Urinary bladder (tissue), 3 donors: ENCODE measurements at regions not wholly inside any gene's neighbourhood (a gene's known extent, or its start where the extent isn't known, plus 50 kb on each side); places are given as distances from the start of the nearest gene placed in this dataset.

ENCODE experiments used
- DNase-seq: peaks from one replicate; pipeline ENCODE4 v3.0.0-alpha.2; 2015; ENCODE audit errors: extremely low spot score
- H3K27ac ChIP-seq: one replicate; pipeline ENCODE4 v1.5.1; 2013; ENCODE audit warnings: low read depth, mild to moderate bottlenecking, moderate library complexity
- H3K36me3 ChIP-seq: one replicate; pipeline ENCODE4 v1.6.1; 2013; ENCODE audit warnings: mild to moderate bottlenecking, moderate library complexity; ENCODE audit not compliant: insufficient read depth
- H3K4me1 ChIP-seq: one replicate; pipeline ENCODE4 v1.6.1; 2013; ENCODE audit warnings: mild to moderate bottlenecking, moderate library complexity; ENCODE audit not compliant: insufficient read depth
- H3K4me3 ChIP-seq: one replicate; pipeline ENCODE4 v1.5.1; 2013; ENCODE audit warnings: low read depth, low read length
- WGBS: extraction: QIAGEN DNeasy Blood & Tissue Kit; methylation state at CpG from one replicate; pipeline ENCODE4 v1.1.7; 2013; 5-methylcytosine and 5-hydroxymethylcytosine counted together
- donor health status: healthy with polysubstance abuse.
- donor health status: healthy.

GRCh38 chr20:10961651-10962288 lies 288.0 kb upstream of the JAG1 start:
- Histone ChIP-seq H3K36me3 (no peaks in the 10 kb centered on the region), H3K4me3 (no peak overlapping the region)
- WGBS = 77% methylated on average over 1 of the region's 1 CpG

GRCh38 chr20:10962937-10963336 lies 289.1 kb upstream of the JAG1 start:
- WGBS = 82% methylated on average over 3 of the region's 3 CpGs
- Histone ChIP-seq H3K36me3 (no peaks in the 10 kb centered on the region), H3K4me1 (no peaks in the 10 kb centered on the region), H3K4me3 (no peak overlapping the region), H3K27ac (no peak overlapping the region)
- no peak for DNase-seq

More at GRCh38 chr20:10961651-10962288, 288.0 kb upstream of the JAG1 start:
- no peaks in the 10 kb centered on the region for H3K4me1 ChIP-seq
- DNase-seq = no peak
- H3K27ac ChIP-seq = peak overlapping the region; percentile 5

GRCh38 chr20:10963717-10964266 lies 290.0 kb upstream of the JAG1 start:
- Histone ChIP-seq H3K4me1 (no peaks in the 10 kb centered on the region), H3K36me3 (no peaks in the 10 kb centered on the region), H3K27ac (no peak overlapping the region), H3K4me3 (no peak overlapping the region)
- 70% methylated on average over 2 of the region's 2 CpGs for WGBS
- no peak for DNase-seq

GRCh38 chr20:10965936-10966470 lies 292.2 kb upstream of the JAG1 start:
- WGBS = 74% methylated on average over 4 of the region's 4 CpGs
- H3K36me3 ChIP-seq = no peaks in the 10 kb centered on the region
- no peak overlapping the region for H3K27ac ChIP-seq
- no peaks in the 10 kb centered on the region for H3K4me1 ChIP-seq
- H3K4me3 ChIP-seq = no peak overlapping the region
- no peak for DNase-seq

GRCh38 chr20:10970109-10970508 lies 296.3 kb upstream of the JAG1 start:
- H3K27ac ChIP-seq = no peak overlapping the region
- no peaks in the 10 kb centered on the region for H3K36me3 ChIP-seq
- H3K4me1 ChIP-seq = no peaks in the 10 kb centered on the region
- no peak overlapping the region for H3K4me3 ChIP-seq
- WGBS = 92% methylated on average over 1 of the region's 1 CpG
- no peak for DNase-seq

- no peaks in the 10 kb centered on the region for H3K4me1 ChIP-seq
- no peak for DNase-seq
- no peaks in the 10 kb centered on the region for H3K36me3 ChIP-seq
- WGBS = 96% methylated on average over 1 of the region's 1 CpG
- H3K4me3 ChIP-seq = no peak overlapping the region
- no peak overlapping the region for H3K27ac ChIP-seq
These were observed 297.3 kb upstream of the JAG1 start for GRCh38 chr20:10971096-10971495.

GRCh38 chr20:10972219-10972860 lies 298.5 kb upstream of the JAG1 start:
- no peak for DNase-seq
- H3K4me1 ChIP-seq = no peaks in the 10 kb centered on the region
- H3K4me3 ChIP-seq = no peak overlapping the region
- no peaks in the 10 kb centered on the region for H3K36me3 ChIP-seq
- no peak overlapping the region for H3K27ac ChIP-seq
- 79% methylated on average over 4 of the region's 4 CpGs for WGBS

- 91% methylated on average over 6 of the region's 6 CpGs for WGBS
- H3K4me1 ChIP-seq = no peaks in the 10 kb centered on the region
- no peaks in the 10 kb centered on the region for H3K36me3 ChIP-seq
- DNase-seq = no peak
- H3K4me3 ChIP-seq = no peak overlapping the region
- no peak overlapping the region for H3K27ac ChIP-seq
These were observed 302.3 kb upstream of the JAG1 start for GRCh38 chr20:10976051-10976450.

- no peak overlapping the region for H3K4me3 ChIP-seq
- H3K4me1 ChIP-seq = no peaks in the 10 kb centered on the region
- no peaks in the 10 kb centered on the region for H3K36me3 ChIP-seq
- WGBS = 91% methylated on average over 4 of the region's 4 CpGs
- no peak for DNase-seq
- H3K27ac ChIP-seq = no peak overlapping the region
These were observed 304.4 kb upstream of the JAG1 start for GRCh38 chr20:10978019-10978702.

- WGBS = 76% methylated on average over 5 of the region's 5 CpGs
- no peak for DNase-seq
- H3K27ac ChIP-seq = no peak overlapping the region
- no peaks in the 10 kb centered on the region for H3K4me1 ChIP-seq
- no peak overlapping the region for H3K4me3 ChIP-seq
- no peaks in the 10 kb centered on the region for H3K36me3 ChIP-seq
These were observed 304.9 kb upstream of the JAG1 start for GRCh38 chr20:10978713-10979112.

GRCh38 chr20:10982692-10983091 lies 308.9 kb upstream of the JAG1 start:
- Histone ChIP-seq H3K27ac (no peak overlapping the region), H3K4me1 (no peaks in the 10 kb centered on the region), H3K36me3 (no peaks in the 10 kb centered on the region), H3K4me3 (no peak overlapping the region)
- WGBS = 30% methylated on average over 6 of the region's 6 CpGs
- DNase-seq = no peak

- Histone ChIP-seq H3K4me1 (no peaks in the 10 kb centered on the region), H3K36me3 (no peaks in the 10 kb centered on the region), H3K27ac (no peak overlapping the region), H3K4me3 (no peak overlapping the region)
- 92% methylated on average over 4 of the region's 4 CpGs for WGBS
- no peak for DNase-seq
These were observed 310.5 kb upstream of the JAG1 start for GRCh38 chr20:10984294-10984693.

GRCh38 chr20:10984913-10985312 lies 311.1 kb upstream of the JAG1 start:
- Histone ChIP-seq H3K36me3 (no peaks in the 10 kb centered on the region), H3K4me1 (no peaks in the 10 kb centered on the region), H3K4me3 (no peak overlapping the region), H3K27ac (no peak overlapping the region)
- 69% methylated on average over 6 of the region's 6 CpGs for WGBS
- no peak for DNase-seq

- H3K4me3 ChIP-seq = no peak overlapping the region
- no peak for DNase-seq
- H3K4me1 ChIP-seq = no peaks in the 10 kb centered on the region
- H3K27ac ChIP-seq = no peak overlapping the region
- WGBS = 28% methylated on average over 1 of the region's 1 CpG
- H3K36me3 ChIP-seq = no peaks in the 10 kb centered on the region
These were observed 311.7 kb upstream of the JAG1 start for GRCh38 chr20:10985536-10985935.
